Stimulated activated naive CD8-positive, alpha-beta T cell treated with anti-CD3 and anti-CD28 coated beads, Interleukin-15, Interleukin-2, amounts not matched to agents 100 ng/mL and 50 ng/mL, for 24 hours (primary cell): ENCODE measurements at regions not wholly inside any gene's neighbourhood (a gene's known extent, or its start where the extent isn't known, plus 50 kb on each side); places are given as distances from the start of the nearest gene placed in this dataset.
"Not testable (repeated sequence)": the region's sequence is repeated elsewhere in the genome, so short reads cannot be mapped to it uniquely, and the experiment has no call there.

Experiments used
- H3K27ac Mint-ChIP-seq: one replicate; pipeline ENCODE4 v1.8.0; 2021; ENCODE audit warnings: mild to moderate bottlenecking, mixed read lengths
- H3K27me3 Mint-ChIP-seq: one replicate; pipeline ENCODE4 v1.8.0; 2021; ENCODE audit warnings: mixed read lengths
- H3K36me3 Mint-ChIP-seq: one replicate; pipeline ENCODE4 v1.8.0; 2021; ENCODE audit warnings: low read depth, mixed read lengths
- H3K4me1 Mint-ChIP-seq: one replicate; pipeline ENCODE4 v1.8.0; 2021; ENCODE audit warnings: low read depth, mixed read lengths
- H3K4me3 Mint-ChIP-seq: one replicate; pipeline ENCODE4 v1.8.0; 2021; ENCODE audit warnings: mild to moderate bottlenecking, mixed read lengths
- H3K9me3 Mint-ChIP-seq: one replicate; pipeline ENCODE4 v1.8.0; 2021; ENCODE audit warnings: mixed read lengths

- H3K4me3 Mint-ChIP-seq: no peak overlapping the region
- peaks cover 12% of the 10 kb centered on the region for H3K4me1 Mint-ChIP-seq
- H3K27me3 Mint-ChIP-seq: peaks cover under 1% of the 10 kb centered on the region
- no peaks in the 10 kb centered on the region for H3K36me3 Mint-ChIP-seq
- no peaks in the 10 kb centered on the region for H3K9me3 Mint-ChIP-seq
- no peak overlapping the region for H3K27ac Mint-ChIP-seq
These were observed 106.8 kb upstream of the DPT start for GRCh38 chr1:168835791-168836190.

GRCh38 chr1:168836469-168836868, 107.5 kb upstream of the DPT start:
- no peaks in the 10 kb centered on the region for H3K27me3 Mint-ChIP-seq
- H3K4me1 Mint-ChIP-seq: peaks cover 12% of the 10 kb centered on the region
- no peak overlapping the region for H3K4me3 Mint-ChIP-seq
- no peaks in the 10 kb centered on the region for H3K9me3 Mint-ChIP-seq
- no peaks in the 10 kb centered on the region for H3K36me3 Mint-ChIP-seq
- no peak overlapping the region for H3K27ac Mint-ChIP-seq

- not testable (repeated sequence) for H3K4me3 Mint-ChIP-seq, H3K27me3 Mint-ChIP-seq, H3K27ac Mint-ChIP-seq, H3K36me3 Mint-ChIP-seq, H3K9me3 Mint-ChIP-seq
- peaks cover 12% of the 10 kb centered on the region for H3K4me1 Mint-ChIP-seq
These were observed 108.2 kb upstream of the DPT start for GRCh38 chr1:168837230-168837629.

- no peaks in the 10 kb centered on the region for H3K36me3 Mint-ChIP-seq
- no peak overlapping the region for H3K4me3 Mint-ChIP-seq
- no peaks in the 10 kb centered on the region for H3K4me1 Mint-ChIP-seq
- no peak overlapping the region for H3K27ac Mint-ChIP-seq
- H3K9me3 Mint-ChIP-seq: no peaks in the 10 kb centered on the region
- peaks cover 4% of the 10 kb centered on the region for H3K27me3 Mint-ChIP-seq
These were observed 113.3 kb upstream of the DPT start for GRCh38 chr1:168842306-168842705.

GRCh38 chr1:168842916-168843315, 113.9 kb upstream of the DPT start:
- Mint-ChIP-seq H3K4me3 (no peak overlapping the region), H3K9me3 (no peaks in the 10 kb centered on the region), H3K27ac (no peak overlapping the region), H3K4me1 (no peaks in the 10 kb centered on the region), H3K36me3 (no peaks in the 10 kb centered on the region), H3K27me3 (peaks cover 4% of the 10 kb centered on the region)

- Mint-ChIP-seq H3K27me3 (peaks cover 7% of the 10 kb centered on the region), H3K4me1 (no peaks in the 10 kb centered on the region), H3K36me3 (no peaks in the 10 kb centered on the region), H3K9me3 (no peaks in the 10 kb centered on the region), H3K4me3 (no peak overlapping the region), H3K27ac (no peak overlapping the region)
These were observed 114.4 kb upstream of the DPT start for GRCh38 chr1:168843401-168843800.

GRCh38 chr1:168843950-168844349, 114.9 kb upstream of the DPT start:
- no peaks in the 10 kb centered on the region for H3K9me3 Mint-ChIP-seq
- no peak overlapping the region for H3K4me3 Mint-ChIP-seq
- no peaks in the 10 kb centered on the region for H3K36me3 Mint-ChIP-seq
- no peak overlapping the region for H3K27ac Mint-ChIP-seq
- H3K27me3 Mint-ChIP-seq: peaks cover 8% of the 10 kb centered on the region
- no peaks in the 10 kb centered on the region for H3K4me1 Mint-ChIP-seq

GRCh38 chr1:168845140-168845539, 116.1 kb upstream of the DPT start:
- Mint-ChIP-seq H3K4me1 (no peaks in the 10 kb centered on the region), H3K27ac (no peak overlapping the region)

GRCh38 chr1:168848051-168848450, 119.0 kb upstream of the DPT start:
- no peak overlapping the region for H3K27ac Mint-ChIP-seq
- H3K4me1 Mint-ChIP-seq: no peaks in the 10 kb centered on the region
- no peak overlapping the region for H3K4me3 Mint-ChIP-seq
- H3K9me3 Mint-ChIP-seq: no peaks in the 10 kb centered on the region
- H3K36me3 Mint-ChIP-seq: no peaks in the 10 kb centered on the region
- peaks cover 8% of the 10 kb centered on the region for H3K27me3 Mint-ChIP-seq

More at GRCh38 chr1:168845140-168845539, 116.1 kb upstream of the DPT start:
- Mint-ChIP-seq H3K4me3 (no peak overlapping the region), H3K27me3 (peaks cover 8% of the 10 kb centered on the region), H3K9me3 (no peaks in the 10 kb centered on the region), H3K36me3 (no peaks in the 10 kb centered on the region)

GRCh38 chr1:168861421-168862004, 132.5 kb upstream of the DPT start:
- Mint-ChIP-seq H3K27ac (no peak overlapping the region), H3K4me1 (no peaks in the 10 kb centered on the region), H3K36me3 (peaks cover 3% of the 10 kb centered on the region), H3K4me3 (no peak overlapping the region), H3K9me3 (peaks cover 12% of the 10 kb centered on the region), H3K27me3 (no peaks in the 10 kb centered on the region)

- peaks cover 3% of the 10 kb centered on the region for H3K36me3 Mint-ChIP-seq
- H3K4me1 Mint-ChIP-seq: no peaks in the 10 kb centered on the region
- H3K4me3 Mint-ChIP-seq: no peak overlapping the region
- H3K27me3 Mint-ChIP-seq: no peaks in the 10 kb centered on the region
- H3K9me3 Mint-ChIP-seq: peaks cover 13% of the 10 kb centered on the region
- H3K27ac Mint-ChIP-seq: no peak overlapping the region
These were observed 134.8 kb upstream of the DPT start for GRCh38 chr1:168863772-168864171.

GRCh38 chr1:168864266-168864665, 135.3 kb upstream of the DPT start:
- Mint-ChIP-seq H3K36me3 (no peaks in the 10 kb centered on the region), H3K9me3 (peaks cover 9% of the 10 kb centered on the region), H3K4me3 (no peak overlapping the region), H3K27ac (no peak overlapping the region), H3K27me3 (no peaks in the 10 kb centered on the region), H3K4me1 (no peaks in the 10 kb centered on the region)

GRCh38 chr1:168865850-168866620, 137.0 kb upstream of the DPT start:
- peaks cover 9% of the 10 kb centered on the region for H3K9me3 Mint-ChIP-seq
- H3K4me1 Mint-ChIP-seq: no peaks in the 10 kb centered on the region
- H3K27me3 Mint-ChIP-seq: no peaks in the 10 kb centered on the region
- H3K4me3 Mint-ChIP-seq: no peak overlapping the region
- H3K36me3 Mint-ChIP-seq: no peaks in the 10 kb centered on the region
- no peak overlapping the region for H3K27ac Mint-ChIP-seq

- Mint-ChIP-seq H3K27ac (no peak overlapping the region), H3K27me3 (no peaks in the 10 kb centered on the region), H3K9me3 (peaks cover 9% of the 10 kb centered on the region), H3K4me1 (no peaks in the 10 kb centered on the region), H3K36me3 (no peaks in the 10 kb centered on the region), H3K4me3 (no peak overlapping the region)
These were observed 139.1 kb upstream of the DPT start for GRCh38 chr1:168867941-168868634.

GRCh38 chr1:168871531-168871930, 142.5 kb upstream of the DPT start:
- no peak overlapping the region for H3K27ac Mint-ChIP-seq
- no peaks in the 10 kb centered on the region for H3K36me3 Mint-ChIP-seq
- peaks cover 3% of the 10 kb centered on the region for H3K9me3 Mint-ChIP-seq
- H3K27me3 Mint-ChIP-seq: no peaks in the 10 kb centered on the region
- H3K4me1 Mint-ChIP-seq: no peaks in the 10 kb centered on the region
- H3K4me3 Mint-ChIP-seq: no peak overlapping the region
